ENCODE measurements at regions not wholly inside any gene's neighbourhood (a gene's known extent, or its start where the extent isn't known, plus 50 kb on each side); places are given as distances from the start of the nearest gene placed in this dataset.

DNA sequence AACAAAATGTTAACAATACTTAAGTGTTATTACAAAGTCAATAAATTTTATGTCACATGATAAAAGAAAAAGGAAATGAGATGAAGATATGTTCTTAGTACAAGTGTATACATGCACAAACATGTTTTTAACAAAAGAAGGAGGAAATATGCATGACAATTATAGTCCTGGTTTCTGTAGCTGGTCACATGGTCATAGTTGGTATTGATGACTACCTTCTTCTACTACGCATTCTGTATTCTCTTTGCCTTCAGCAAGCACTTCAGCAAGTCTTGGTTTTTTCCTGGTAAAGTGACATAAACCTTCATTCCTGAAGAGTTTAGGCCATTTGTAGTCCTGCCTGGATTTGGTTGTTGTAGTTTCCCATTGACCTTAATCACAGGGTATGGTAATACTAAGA, 121.3 kb upstream of the SYT4 start:
- no peak for TF ChIP-seq POLR2A (IDR thresholded peaks at IDR 0.05; ENCODE audit: low read depth, low read length)
- no peak for TF ChIP-seq TAF1 (IDR thresholded peaks at IDR 0.05; ENCODE audit: borderline replicate concordance, low read depth, low read length)
